ENCODE measurements at regions not wholly inside any gene's neighbourhood (a gene's known extent, or its start where the extent isn't known, plus 50 kb on each side); places are given as distances from the start of the nearest gene placed in this dataset.
"Not testable (repeated sequence)": the region's sequence is repeated elsewhere in the genome, so short reads cannot be mapped to it uniquely, and the experiment has no call there.

- DNase-seq (ENCODE audit: low read depth), result no peak
- in situ Hi-C loops (cut with HindIII; ENCODE audit: low pct_unique_long_range_greater_than_20kb, low sequenced_read_pairs), result no loop called here
These were observed 58.6 kb downstream of the MAGEA10 start for GRCh38 chrX:152079768-152080167.

- DNase-seq (ENCODE audit: low read depth), result no peak
- in situ Hi-C loops (cut with HindIII; ENCODE audit: low pct_unique_long_range_greater_than_20kb, low sequenced_read_pairs), result no loop called here
These were observed 64.2 kb downstream of the MAGEA10 start for GRCh38 chrX:152074163-152074562.

GRCh38 chrX:152072236-152072635 lies 66.1 kb downstream of the MAGEA10 start:
- in situ Hi-C loops (cut with HindIII; ENCODE audit: low pct_unique_long_range_greater_than_20kb, low sequenced_read_pairs), result no loop called here
- peak; percentile 66 for DNase-seq (ENCODE audit: low read depth)

- in situ Hi-C loops (cut with HindIII; ENCODE audit: low pct_unique_long_range_greater_than_20kb, low sequenced_read_pairs), result no loop called here
- DNase-seq (ENCODE audit: low read depth), result peak; percentile 44
These were observed 68.2 kb downstream of the MAGEA10 start for GRCh38 chrX:152070144-152070543.

- DNase-seq (ENCODE audit: low read depth), result no peak
- in situ Hi-C loops (cut with HindIII; ENCODE audit: low pct_unique_long_range_greater_than_20kb, low sequenced_read_pairs), result no loop called here
These were observed 76.8 kb downstream of the MAGEA10 start for GRCh38 chrX:152061557-152061956.

- no peak for DNase-seq (ENCODE audit: low read depth)
- in situ Hi-C loops (cut with HindIII; ENCODE audit: low pct_unique_long_range_greater_than_20kb, low sequenced_read_pairs), result no loop called here
These were observed 77.3 kb downstream of the MAGEA10 start for GRCh38 chrX:152061083-152061482.

- DNase-seq (ENCODE audit: low read depth); in situ Hi-C loops (cut with HindIII; ENCODE audit: low pct_unique_long_range_greater_than_20kb, low sequenced_read_pairs): not testable (repeated sequence)
These were observed 76.1 kb upstream of the GABRE start for GRCh38 chrX:152050623-152051022.

- in situ Hi-C loops (cut with HindIII; ENCODE audit: low pct_unique_long_range_greater_than_20kb, low sequenced_read_pairs), result no loop called here
- no peak for DNase-seq (ENCODE audit: low read depth)
These were observed 69.9 kb upstream of the GABRE start for GRCh38 chrX:152044383-152044782.

GRCh38 chrX:152038804-152039203 lies 64.3 kb upstream of the GABRE start:
- in situ Hi-C loops (cut with HindIII; ENCODE audit: low pct_unique_long_range_greater_than_20kb, low sequenced_read_pairs), result no loop called here
- no peak for DNase-seq (ENCODE audit: low read depth)

- in situ Hi-C loops (cut with HindIII; ENCODE audit: low pct_unique_long_range_greater_than_20kb, low sequenced_read_pairs), result no loop called here
These were observed 62.7 kb upstream of the GABRE start for GRCh38 chrX:152037183-152037582.

GRCh38 chrX:152031346-152031745 lies 56.9 kb upstream of the GABRE start:
- DNase-seq (ENCODE audit: low read depth); in situ Hi-C loops (cut with HindIII; ENCODE audit: low pct_unique_long_range_greater_than_20kb, low sequenced_read_pairs): not testable (repeated sequence)

More at GRCh38 chrX:152037183-152037582, 62.7 kb upstream of the GABRE start:
- no peak for DNase-seq (ENCODE audit: low read depth)

- in situ Hi-C loops (cut with HindIII; ENCODE audit: low pct_unique_long_range_greater_than_20kb, low sequenced_read_pairs), result no loop called here
- no peak for DNase-seq (ENCODE audit: low read depth)
These were observed 54.1 kb upstream of the GABRE start for GRCh38 chrX:152028579-152028978.

- peak; percentile 0 for DNase-seq (ENCODE audit: low read depth)
- in situ Hi-C loops (cut with HindIII; ENCODE audit: low pct_unique_long_range_greater_than_20kb, low sequenced_read_pairs), result no loop called here
These were observed 51.4 kb upstream of the GABRE start for GRCh38 chrX:152025656-152026440.

- in situ Hi-C loops (cut with HindIII; ENCODE audit: low pct_unique_long_range_greater_than_20kb, low sequenced_read_pairs), result no loop called here
- no peak for DNase-seq (ENCODE audit: low read depth)
These were observed 50.2 kb upstream of the GABRE start for GRCh38 chrX:152024710-152025109.

Measured in Caki2 (cell line).